AG09309 (cell line): ENCODE measurements at regions not wholly inside any gene's neighbourhood (a gene's known extent, or its start where the extent isn't known, plus 50 kb on each side); places are given as distances from the start of the nearest gene placed in this dataset.

ENCODE experiments used
- DNase-seq: peaks from one replicate; pipeline ENCODE4 v3.0.0-alpha.2; 2010; ENCODE audit warnings: low read depth
- H3K4me3 ChIP-seq: 2 replicates; pipeline ENCODE4 v1.5.1; 2011; ENCODE audit warnings: mild to moderate bottlenecking, low read depth, low read length, moderate library complexity; ENCODE audit not compliant: control insufficient read depth
- CTCF ChIP-seq: IDR thresholded peaks from 2 replicates; pipeline ENCODE4 v1.5.1; 2011; ENCODE audit warnings: mild to moderate bottlenecking, low read depth, low read length, inconsistent platforms; ENCODE audit not compliant: insufficient read depth, control insufficient read depth; ENCODE audit errors: missing control alignments

GRCh38 chr3:55296791-55297190, 190.3 kb downstream of the WNT5A start:
- TF ChIP-seq CTCF = no peak

GRCh38 chr3:55296030-55296429, 191.1 kb downstream of the WNT5A start:
- DNase-seq = no peak
- no peak for TF ChIP-seq CTCF
- H3K4me3 ChIP-seq = no peak overlapping the region

More at GRCh38 chr3:55296791-55297190, 190.3 kb downstream of the WNT5A start:
- DNase-seq = no peak
- no peak overlapping the region for H3K4me3 ChIP-seq

- no peak for DNase-seq
- TF ChIP-seq CTCF = no peak
- no peak overlapping the region for H3K4me3 ChIP-seq
Observed at GRCh38 chr3:55294557-55294956, 192.5 kb downstream of the WNT5A start.

- no peak for DNase-seq
- H3K4me3 ChIP-seq = no peak overlapping the region
- no peak for TF ChIP-seq CTCF
Observed at GRCh38 chr3:55292360-55292759, 194.7 kb downstream of the WNT5A start.

GRCh38 chr3:55288657-55289056, 198.4 kb downstream of the WNT5A start:
- TF ChIP-seq CTCF = no peak
- no peak for DNase-seq
- H3K4me3 ChIP-seq = no peak overlapping the region

- no peak for DNase-seq
Observed at GRCh38 chr3:55286693-55287092, 200.4 kb downstream of the WNT5A start.

More at GRCh38 chr3:55286693-55287092, 200.4 kb downstream of the WNT5A start:
- no peak for TF ChIP-seq CTCF
- H3K4me3 ChIP-seq = no peak overlapping the region
